IMR-90 (cell line): ENCODE measurements at regions not wholly inside any gene's neighbourhood (a gene's known extent, or its start where the extent isn't known, plus 50 kb on each side); places are given as distances from the start of the nearest gene placed in this dataset.

Experiments
- CEBPB ChIP-seq: IDR thresholded peaks from 2 replicates; pipeline ENCODE4 v1.6.1; 2012; ENCODE audit warnings: low read depth, low read length, improper control_type of control experiment
- CTCF ChIP-seq: conservative IDR thresholded peaks from 2 replicates; pipeline ENCODE4 v1.5.1; 2012; ENCODE audit warnings: mild to moderate bottlenecking, low read depth, low read length, improper control_type of control experiment
- MAFK ChIP-seq: IDR thresholded peaks from 2 replicates; pipeline ENCODE4 v1.6.1; 2012; ENCODE audit warnings: low read depth, low read length, improper control_type of control experiment
- MAZ ChIP-seq: IDR thresholded peaks from 2 replicates; pipeline ENCODE4 v1.6.1; 2012; ENCODE audit warnings: low read depth, mild to moderate bottlenecking, low read length, improper control_type of control experiment, moderate library complexity, borderline replicate concordance
- MXI1 ChIP-seq: IDR thresholded peaks from 2 replicates; pipeline ENCODE4 v1.6.1; 2012; ENCODE audit warnings: low read depth, mild to moderate bottlenecking, low read length, moderate library complexity, borderline replicate concordance
- POLR2A ChIP-seq: IDR thresholded peaks from 2 replicates; pipeline ENCODE4 v1.6.1; 2012; ENCODE audit warnings: mild to moderate bottlenecking, low read depth, low read length
- RAD21 ChIP-seq: IDR thresholded peaks from 2 replicates; pipeline ENCODE4 v1.6.1; 2012; ENCODE audit warnings: low read length, improper control_type of control experiment
- USF2 ChIP-seq: fragments of 150-350 bp; IDR thresholded peaks from 2 replicates; pipeline ENCODE4 v1.6.1; 2017; ENCODE audit warnings: mild to moderate bottlenecking, antibody characterized with exemption, low read length, low read depth

DNA sequence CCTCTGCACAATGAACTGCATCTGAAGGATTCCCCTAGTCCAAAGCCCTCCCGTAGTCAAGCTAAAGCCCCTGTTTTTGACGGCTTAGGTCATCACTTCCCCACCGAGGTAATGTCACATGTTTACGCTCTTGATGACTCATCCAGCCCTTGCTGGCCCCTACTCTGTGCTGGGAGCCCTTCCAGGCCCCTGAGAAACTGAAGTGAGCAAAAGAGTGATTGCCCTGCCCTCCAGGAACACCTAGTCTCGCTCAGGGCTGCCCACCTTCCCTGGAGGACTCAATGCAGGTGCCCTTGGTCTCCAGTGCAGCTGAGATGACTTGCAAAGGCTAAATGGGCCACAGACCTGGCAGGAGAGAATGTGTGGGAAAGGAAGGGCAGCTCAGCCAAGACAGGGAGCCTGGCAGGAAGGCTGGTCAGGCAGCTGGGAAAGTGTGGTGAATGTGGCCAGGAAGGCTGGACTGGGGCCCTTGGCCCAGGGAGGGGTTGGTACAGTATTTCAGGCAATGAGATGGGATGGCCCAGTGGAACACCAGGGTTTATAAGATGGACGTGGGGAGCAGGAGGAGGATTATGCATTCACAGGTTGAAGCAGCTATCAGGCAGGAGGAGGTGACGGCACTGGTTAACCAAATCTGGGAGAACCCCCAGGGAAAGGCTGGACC is 345.6 kb downstream of the NPHP4 start:
- TF ChIP-seq CTCF (no peak), POLR2A (no peak), MXI1 (no peak), CEBPB (no peak), USF2 (no peak), MAZ (no peak), MAFK (no peak), RAD21 (no peak)
